ENCODE measurements at regions not wholly inside any gene's neighbourhood (a gene's known extent, or its start where the extent isn't known, plus 50 kb on each side); places are given as distances from the start of the nearest gene placed in this dataset.

DNA sequence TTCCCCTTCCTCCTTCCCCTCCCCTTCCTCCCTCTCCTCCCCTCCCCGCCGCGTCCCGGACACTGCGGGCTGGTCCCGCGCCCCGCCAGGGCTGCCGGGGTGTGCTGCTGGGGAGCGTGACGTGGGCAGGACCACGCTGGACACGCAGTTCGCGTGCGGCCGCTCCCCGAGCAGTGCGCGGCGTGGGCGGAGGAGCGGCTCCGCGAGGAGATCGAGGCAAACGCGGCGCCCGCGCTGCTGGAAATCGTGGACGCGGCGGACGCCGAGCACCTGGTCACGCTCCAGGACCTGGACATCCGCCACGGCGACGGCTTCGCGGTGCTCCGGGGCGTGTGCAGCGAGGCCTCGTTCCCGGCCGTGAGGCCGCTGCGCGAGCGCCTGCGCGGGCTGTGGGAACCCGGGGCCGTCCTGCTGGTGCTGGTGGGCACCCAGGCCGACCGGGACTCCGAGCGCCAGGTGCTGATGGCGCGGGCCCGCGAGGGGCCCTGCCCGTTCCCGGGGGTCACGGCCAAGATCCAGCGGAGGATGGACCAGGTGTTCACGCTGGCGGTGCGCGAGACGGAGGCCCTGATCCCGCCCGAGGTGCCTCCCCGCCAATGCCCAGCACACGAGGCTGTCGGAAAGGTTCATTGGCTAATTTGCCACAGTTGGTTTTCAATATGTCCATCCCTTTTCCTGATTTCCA, 84.3 kb downstream of the TNFAIP2 start (continued):
- TF ChIP-seq, protein P1, sequence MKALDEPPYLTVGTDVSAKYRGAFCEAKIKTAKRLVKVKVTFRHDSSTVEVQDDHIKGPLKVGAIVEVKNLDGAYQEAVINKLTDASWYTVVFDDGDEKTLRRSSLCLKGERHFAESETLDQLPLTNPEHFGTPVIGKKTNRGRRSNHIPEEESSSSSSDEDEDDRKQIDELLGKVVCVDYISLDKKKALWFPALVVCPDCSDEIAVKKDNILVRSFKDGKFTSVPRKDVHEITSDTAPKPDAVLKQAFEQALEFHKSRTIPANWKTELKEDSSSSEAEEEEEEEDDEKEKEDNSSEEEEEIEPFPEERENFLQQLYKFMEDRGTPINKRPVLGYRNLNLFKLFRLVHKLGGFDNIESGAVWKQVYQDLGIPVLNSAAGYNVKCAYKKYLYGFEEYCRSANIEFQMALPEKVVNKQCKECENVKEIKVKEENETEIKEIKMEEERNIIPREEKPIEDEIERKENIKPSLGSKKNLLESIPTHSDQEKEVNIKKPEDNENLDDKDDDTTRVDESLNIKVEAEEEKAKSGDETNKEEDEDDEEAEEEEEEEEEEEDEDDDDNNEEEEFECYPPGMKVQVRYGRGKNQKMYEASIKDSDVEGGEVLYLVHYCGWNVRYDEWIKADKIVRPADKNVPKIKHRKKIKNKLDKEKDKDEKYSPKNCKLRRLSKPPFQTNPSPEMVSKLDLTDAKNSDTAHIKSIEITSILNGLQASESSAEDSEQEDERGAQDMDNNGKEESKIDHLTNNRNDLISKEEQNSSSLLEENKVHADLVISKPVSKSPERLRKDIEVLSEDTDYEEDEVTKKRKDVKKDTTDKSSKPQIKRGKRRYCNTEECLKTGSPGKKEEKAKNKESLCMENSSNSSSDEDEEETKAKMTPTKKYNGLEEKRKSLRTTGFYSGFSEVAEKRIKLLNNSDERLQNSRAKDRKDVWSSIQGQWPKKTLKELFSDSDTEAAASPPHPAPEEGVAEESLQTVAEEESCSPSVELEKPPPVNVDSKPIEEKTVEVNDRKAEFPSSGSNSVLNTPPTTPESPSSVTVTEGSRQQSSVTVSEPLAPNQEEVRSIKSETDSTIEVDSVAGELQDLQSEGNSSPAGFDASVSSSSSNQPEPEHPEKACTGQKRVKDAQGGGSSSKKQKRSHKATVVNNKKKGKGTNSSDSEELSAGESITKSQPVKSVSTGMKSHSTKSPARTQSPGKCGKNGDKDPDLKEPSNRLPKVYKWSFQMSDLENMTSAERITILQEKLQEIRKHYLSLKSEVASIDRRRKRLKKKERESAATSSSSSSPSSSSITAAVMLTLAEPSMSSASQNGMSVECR (CRISPR knock-in tag; IDR thresholded peaks at IDR 0.05; ENCODE audit: borderline replicate concordance) = peak; percentile 81
- TF ChIP-seq, protein P2, sequence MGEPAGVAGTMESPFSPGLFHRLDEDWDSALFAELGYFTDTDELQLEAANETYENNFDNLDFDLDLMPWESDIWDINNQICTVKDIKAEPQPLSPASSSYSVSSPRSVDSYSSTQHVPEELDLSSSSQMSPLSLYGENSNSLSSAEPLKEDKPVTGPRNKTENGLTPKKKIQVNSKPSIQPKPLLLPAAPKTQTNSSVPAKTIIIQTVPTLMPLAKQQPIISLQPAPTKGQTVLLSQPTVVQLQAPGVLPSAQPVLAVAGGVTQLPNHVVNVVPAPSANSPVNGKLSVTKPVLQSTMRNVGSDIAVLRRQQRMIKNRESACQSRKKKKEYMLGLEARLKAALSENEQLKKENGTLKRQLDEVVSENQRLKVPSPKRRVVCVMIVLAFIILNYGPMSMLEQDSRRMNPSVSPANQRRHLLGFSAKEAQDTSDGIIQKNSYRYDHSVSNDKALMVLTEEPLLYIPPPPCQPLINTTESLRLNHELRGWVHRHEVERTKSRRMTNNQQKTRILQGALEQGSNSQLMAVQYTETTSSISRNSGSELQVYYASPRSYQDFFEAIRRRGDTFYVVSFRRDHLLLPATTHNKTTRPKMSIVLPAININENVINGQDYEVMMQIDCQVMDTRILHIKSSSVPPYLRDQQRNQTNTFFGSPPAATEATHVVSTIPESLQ (CRISPR knock-in tag; IDR thresholded peaks at IDR 0.05) = no peak
- TF ChIP-seq NFE2L1 (CRISPR knock-in tag; IDR thresholded peaks at IDR 0.05) (0 out of 2 replicates have a peak, but pooled peaks have one; percentile 12), NR2C2 (CRISPR knock-in tag; IDR thresholded peaks at IDR 0.05) (0 out of 2 replicates have a peak, but pooled peaks have one; percentile 38), TEAD4 (CRISPR knock-in tag; IDR thresholded peaks at IDR 0.05) (no peak), FOXK1 (CRISPR knock-in tag; IDR thresholded peaks at IDR 0.05) (0 out of 2 replicates have a peak, but pooled peaks have one; percentile 66), HMGA2 (CRISPR knock-in tag; IDR thresholded peaks at IDR 0.05) (no peak), ZNF138 (CRISPR knock-in tag; conservative IDR thresholded peaks at IDR 0.05) (no peak; the same call in 1 of the 2 replicates), MYBL2 (CRISPR knock-in tag; IDR thresholded peaks at IDR 0.05) (0 out of 2 replicates have a peak, but pooled peaks have one; percentile 25), FOXP1 (CRISPR knock-in tag; IDR thresholded peaks at IDR 0.05; ENCODE audit: borderline replicate concordance) (peak; percentile 83; the same call in 1 of the 2 replicates), ESRRA (CRISPR knock-in tag; IDR thresholded peaks at IDR 0.05; ENCODE audit: borderline replicate concordance) (0 out of 2 replicates have a peak, but pooled peaks have one; percentile 49), ZNF219 (CRISPR knock-in tag; IDR thresholded peaks at IDR 0.05; ENCODE audit: borderline replicate concordance) (peak; percentile 62; the same call in 1 of the 2 replicates)
- TF ChIP-seq, protein P3, sequence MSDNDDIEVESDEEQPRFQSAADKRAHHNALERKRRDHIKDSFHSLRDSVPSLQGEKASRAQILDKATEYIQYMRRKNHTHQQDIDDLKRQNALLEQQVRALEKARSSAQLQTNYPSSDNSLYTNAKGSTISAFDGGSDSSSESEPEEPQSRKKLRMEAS (CRISPR knock-in tag; IDR thresholded peaks at IDR 0.05) = peak; percentile 70; the same call in 1 of the 2 replicates

DNA sequence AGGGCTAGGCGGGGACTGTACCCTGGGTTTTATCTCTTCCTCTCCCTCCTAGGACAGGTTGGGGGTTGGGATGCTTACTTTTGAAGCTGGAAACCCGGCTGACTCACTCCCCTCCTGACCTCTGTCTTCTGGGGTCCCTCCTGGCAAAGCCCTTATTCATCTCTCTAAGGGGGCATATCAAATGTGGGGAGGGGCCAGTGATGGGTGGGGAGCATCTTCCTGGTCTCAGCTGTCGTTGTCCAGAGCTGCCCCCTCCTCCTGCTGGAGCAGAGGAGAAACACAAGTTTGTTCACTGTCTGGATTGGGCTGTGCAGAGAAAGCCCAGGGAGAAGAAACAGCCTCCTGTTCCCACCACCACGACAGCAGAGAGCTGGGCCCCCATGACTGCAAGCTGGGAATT, 85.8 kb downstream of the TNFAIP2 start:
- no peak overlapping the region for H3K27ac Mint-ChIP-seq

More for the DNA sequence above, 85.8 kb downstream of the TNFAIP2 start:
- ATAC-seq = peak; percentile 51
- DNase-seq (ENCODE audit: low spot score) = no peak
- Mint-ChIP-seq H3K9me3 (peaks cover 13% of the 10 kb centered on the region), H3K4me3 (peak overlapping the region; percentile 58; the same call in 1 of the 2 replicates), H3K4me1 (peaks cover 7% of the 10 kb centered on the region; the same call in 1 of the 2 replicates), H3K27me3 (ENCODE audit: low read depth) (peaks cover 60% of the 10 kb centered on the region), H3K36me3 (peaks cover 18% of the 10 kb centered on the region)
- POLR2A ChIA-PET = interaction anchor here (0.5 kb wide), 1 partner anchor 97 kb away, joined by 3 read pairs; no protein-coding TSS in a partner anchor
- CTCF ChIA-PET = interaction anchor here (1.1 to 2.6 kb wide), 3 partner anchors 14 to 104 kb away, joined by 3 to 8 read pairs (median 3); no protein-coding TSS in a partner anchor
- TF ChIP-seq ZNF138 (CRISPR knock-in tag; conservative IDR thresholded peaks at IDR 0.05) (no peak), ZNF671 (CRISPR knock-in tag; IDR thresholded peaks at IDR 0.05) (no peak), FOXP1 (CRISPR knock-in tag; IDR thresholded peaks at IDR 0.05; ENCODE audit: borderline replicate concordance) (no peak), NFE2L1 (CRISPR knock-in tag; IDR thresholded peaks at IDR 0.05) (no peak), TP53 (CRISPR knock-in tag; IDR thresholded peaks at IDR 0.05) (no peak), PRRX2 (CRISPR knock-in tag; IDR thresholded peaks at IDR 0.05) (no peak), ZNF263 (CRISPR knock-in tag; IDR thresholded peaks at IDR 0.05; ENCODE audit: low read depth) (no peak)
- TF ChIP-seq, protein P4, sequence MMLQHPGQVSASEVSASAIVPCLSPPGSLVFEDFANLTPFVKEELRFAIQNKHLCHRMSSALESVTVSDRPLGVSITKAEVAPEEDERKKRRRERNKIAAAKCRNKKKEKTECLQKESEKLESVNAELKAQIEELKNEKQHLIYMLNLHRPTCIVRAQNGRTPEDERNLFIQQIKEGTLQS (CRISPR knock-in tag; conservative IDR thresholded peaks at IDR 0.05) = no peak
- TF ChIP-seq, protein P5, sequence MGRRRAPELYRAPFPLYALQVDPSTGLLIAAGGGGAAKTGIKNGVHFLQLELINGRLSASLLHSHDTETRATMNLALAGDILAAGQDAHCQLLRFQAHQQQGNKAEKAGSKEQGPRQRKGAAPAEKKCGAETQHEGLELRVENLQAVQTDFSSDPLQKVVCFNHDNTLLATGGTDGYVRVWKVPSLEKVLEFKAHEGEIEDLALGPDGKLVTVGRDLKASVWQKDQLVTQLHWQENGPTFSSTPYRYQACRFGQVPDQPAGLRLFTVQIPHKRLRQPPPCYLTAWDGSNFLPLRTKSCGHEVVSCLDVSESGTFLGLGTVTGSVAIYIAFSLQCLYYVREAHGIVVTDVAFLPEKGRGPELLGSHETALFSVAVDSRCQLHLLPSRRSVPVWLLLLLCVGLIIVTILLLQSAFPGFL (CRISPR knock-in tag; IDR thresholded peaks at IDR 0.05; ENCODE audit: borderline replicate concordance) = no peak
- TF ChIP-seq, protein P6, sequence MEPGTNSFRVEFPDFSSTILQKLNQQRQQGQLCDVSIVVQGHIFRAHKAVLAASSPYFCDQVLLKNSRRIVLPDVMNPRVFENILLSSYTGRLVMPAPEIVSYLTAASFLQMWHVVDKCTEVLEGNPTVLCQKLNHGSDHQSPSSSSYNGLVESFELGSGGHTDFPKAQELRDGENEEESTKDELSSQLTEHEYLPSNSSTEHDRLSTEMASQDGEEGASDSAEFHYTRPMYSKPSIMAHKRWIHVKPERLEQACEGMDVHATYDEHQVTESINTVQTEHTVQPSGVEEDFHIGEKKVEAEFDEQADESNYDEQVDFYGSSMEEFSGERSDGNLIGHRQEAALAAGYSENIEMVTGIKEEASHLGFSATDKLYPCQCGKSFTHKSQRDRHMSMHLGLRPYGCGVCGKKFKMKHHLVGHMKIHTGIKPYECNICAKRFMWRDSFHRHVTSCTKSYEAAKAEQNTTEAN (CRISPR knock-in tag; IDR thresholded peaks at IDR 0.05) = no peak
- TF ChIP-seq, protein P3 (CRISPR knock-in tag; IDR thresholded peaks at IDR 0.05) = no peak

All from WTC11 (cell line).